ENCODE measurements at regions not wholly inside any gene's neighbourhood (a gene's known extent, or its start where the extent isn't known, plus 50 kb on each side); places are given as distances from the start of the nearest gene placed in this dataset.

GRCh38 chr12:63467951-63468350, 200.3 kb downstream of the DPY19L2 start:
- TF ChIP-seq GATA2 (IDR thresholded peaks at IDR 0.05; ENCODE audit: low read depth, low read length) (no peak), GATA3 (IDR thresholded peaks at IDR 0.05; ENCODE audit: low read depth, low read length) (no peak)

Data from SH-SY5Y (cell line).